Activated naive CD4-positive, alpha-beta T cell treated with anti-CD3 and anti-CD28 coated beads for 36 hours (primary cell): ENCODE measurements at regions not wholly inside any gene's neighbourhood (a gene's known extent, or its start where the extent isn't known, plus 50 kb on each side); places are given as distances from the start of the nearest gene placed in this dataset.

ENCODE experiments used
- CTCF ChIA-PET: fragments of 350-600 bp; sonication (Branson Sonifier 250); formaldehyde crosslinking; loops from one replicate; lab custom pipeline; 2021; ENCODE audit warnings: antibody characterized with exemption; lab: Charles Lee
- DNase-seq: peaks from one replicate; pipeline ENCODE4 v3.0.0-alpha.2; 2020
- H3K27ac Mint-ChIP-seq: one replicate; pipeline ENCODE4 v1.8.0; 2021; ENCODE audit warnings: mild to moderate bottlenecking, mixed read lengths
- H3K27me3 Mint-ChIP-seq: one replicate; pipeline ENCODE4 v1.8.0; 2021; ENCODE audit warnings: low read depth, mixed read lengths
- H3K36me3 Mint-ChIP-seq: one replicate; pipeline ENCODE4 v1.8.0; 2021; ENCODE audit warnings: low read depth, mixed read lengths
- H3K4me1 Mint-ChIP-seq: one replicate; pipeline ENCODE4 v1.8.0; 2021; ENCODE audit warnings: low read depth, mixed read lengths
- H3K4me3 Mint-ChIP-seq: one replicate; pipeline ENCODE4 v1.8.0; 2021; ENCODE audit warnings: mild to moderate bottlenecking, moderate library complexity, mixed read lengths
- H3K9me3 Mint-ChIP-seq: one replicate; pipeline ENCODE4 v1.8.0; 2021; ENCODE audit warnings: mixed read lengths
- intact Hi-C: fragments of 100-400 bp; cut with micrococcal nuclease; formaldehyde crosslinking; loops from one replicate; pipeline ENCODE4 v1.15.1; 2023

DNA sequence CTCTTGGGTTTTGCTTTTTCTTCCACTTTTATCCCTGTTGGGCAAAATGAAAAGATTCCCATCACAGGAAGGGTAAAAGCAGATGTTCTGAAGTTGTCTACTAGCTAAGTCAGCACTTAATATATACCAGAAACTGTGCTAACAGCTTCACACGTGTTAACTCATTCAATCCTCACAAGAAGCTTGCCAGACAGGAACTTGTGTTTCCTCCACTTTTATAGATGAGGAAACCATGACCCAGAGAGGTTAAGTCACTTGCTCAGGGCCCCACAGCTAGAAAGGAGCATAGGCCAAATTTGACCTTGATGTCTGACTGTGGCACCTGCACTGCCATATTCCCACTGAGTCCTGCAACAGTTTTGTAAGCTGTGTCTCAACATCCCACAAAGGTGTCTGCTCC is 76.8 kb upstream of the EPC2 start:
- intact Hi-C loops: no loop called here
- DNase-seq: no peak
- CTCF ChIA-PET: interaction anchor here (1.2 kb wide), 1 partner anchor 46 kb away, joined by 3 read pairs; no protein-coding TSS in a partner anchor
- H3K27me3 Mint-ChIP-seq: no peaks in the 10 kb centered on the region
- peaks cover 5% of the 10 kb centered on the region for H3K4me1 Mint-ChIP-seq
- no peaks in the 10 kb centered on the region for H3K9me3 Mint-ChIP-seq
- no peak overlapping the region for H3K4me3 Mint-ChIP-seq
- no peaks in the 10 kb centered on the region for H3K36me3 Mint-ChIP-seq
- no peak overlapping the region for H3K27ac Mint-ChIP-seq

DNA sequence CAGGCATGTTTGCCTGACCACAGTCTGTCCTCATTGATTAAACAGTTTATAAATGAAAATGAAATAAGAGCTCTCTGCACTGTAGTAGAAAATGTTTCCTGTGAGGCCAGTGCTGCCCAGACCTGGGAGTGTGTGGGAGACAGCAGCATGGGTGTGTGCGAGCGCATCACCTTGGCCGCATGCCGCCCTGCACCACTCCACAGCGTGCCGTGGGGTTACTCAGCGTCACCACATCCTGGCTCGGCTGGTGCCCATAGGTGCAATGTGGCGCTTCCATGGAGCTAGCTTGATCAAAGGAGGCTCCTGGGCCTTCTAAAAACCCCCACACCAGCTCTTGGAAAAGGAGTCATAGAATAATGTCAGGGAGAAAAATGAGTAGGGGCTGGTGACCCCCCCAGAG is 76.0 kb upstream of the EPC2 start:
- CTCF ChIA-PET: interaction anchor here (1.2 kb wide), 1 partner anchor 47 kb away, joined by 3 read pairs; no protein-coding TSS in a partner anchor
- H3K36me3 Mint-ChIP-seq: no peaks in the 10 kb centered on the region
- intact Hi-C loops: no loop called here

GRCh38 chr2:148569221-148569620 is 75.3 kb upstream of the EPC2 start:
- intact Hi-C loops: no loop called here
- H3K4me3 Mint-ChIP-seq: no peak overlapping the region
- CTCF ChIA-PET: no interaction called here
- no peak for DNase-seq
- H3K36me3 Mint-ChIP-seq: no peaks in the 10 kb centered on the region
- no peak overlapping the region for H3K27ac Mint-ChIP-seq
- H3K27me3 Mint-ChIP-seq: no peaks in the 10 kb centered on the region
- no peaks in the 10 kb centered on the region for H3K9me3 Mint-ChIP-seq
- peaks cover 5% of the 10 kb centered on the region for H3K4me1 Mint-ChIP-seq

More for the DNA sequence above, 76.0 kb upstream of the EPC2 start:
- H3K4me1 Mint-ChIP-seq: peaks cover 5% of the 10 kb centered on the region
- H3K9me3 Mint-ChIP-seq: no peaks in the 10 kb centered on the region
- DNase-seq: no peak
- no peak overlapping the region for H3K27ac Mint-ChIP-seq
- no peak overlapping the region for H3K4me3 Mint-ChIP-seq
- no peaks in the 10 kb centered on the region for H3K27me3 Mint-ChIP-seq

- Mint-ChIP-seq H3K27me3 (no peaks in the 10 kb centered on the region), H3K27ac (no peak overlapping the region), H3K9me3 (no peaks in the 10 kb centered on the region), H3K4me3 (no peak overlapping the region), H3K36me3 (no peaks in the 10 kb centered on the region), H3K4me1 (peaks cover 5% of the 10 kb centered on the region)
- CTCF ChIA-PET: no interaction called here
- intact Hi-C loops: no loop called here
- DNase-seq: no peak
These were observed 73.6 kb upstream of the EPC2 start for GRCh38 chr2:148570989-148571388.

- H3K36me3 Mint-ChIP-seq: no peaks in the 10 kb centered on the region
- CTCF ChIA-PET: interaction anchor here (0.7 kb wide), 1 partner anchor 566 kb away, joined by 4 read pairs; no protein-coding TSS in a partner anchor
- H3K9me3 Mint-ChIP-seq: no peaks in the 10 kb centered on the region
- DNase-seq: no peak
- H3K4me3 Mint-ChIP-seq: no peak overlapping the region
- no peaks in the 10 kb centered on the region for H3K27me3 Mint-ChIP-seq
- peaks cover under 1% of the 10 kb centered on the region for H3K4me1 Mint-ChIP-seq
- H3K27ac Mint-ChIP-seq: no peak overlapping the region
- intact Hi-C loops: no loop called here
These were observed 66.6 kb upstream of the EPC2 start for GRCh38 chr2:148577845-148578492.

DNA sequence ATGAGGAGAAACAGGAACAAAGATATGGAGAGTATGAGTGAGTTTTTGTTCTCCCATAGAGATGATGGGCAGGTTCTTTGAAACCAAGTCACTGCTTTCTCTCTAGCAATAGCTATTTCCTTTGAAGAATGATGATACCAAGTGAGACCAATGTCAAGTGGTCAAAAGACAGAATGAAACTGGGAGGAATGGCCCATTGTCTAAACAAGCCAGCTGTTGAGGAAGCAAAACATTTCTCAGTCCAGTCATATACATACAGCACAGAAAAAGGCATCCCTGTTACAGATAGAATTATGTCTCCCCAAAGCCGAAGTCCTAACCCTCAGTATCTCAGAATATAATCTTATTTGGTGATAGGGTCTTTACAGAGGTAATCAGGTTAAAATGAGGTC is 66.1 kb upstream of the EPC2 start:
- no peaks in the 10 kb centered on the region for H3K27me3 Mint-ChIP-seq
- CTCF ChIA-PET: no interaction called here
- H3K4me1 Mint-ChIP-seq: peaks cover 3% of the 10 kb centered on the region
- DNase-seq: no peak
- H3K9me3 Mint-ChIP-seq: no peaks in the 10 kb centered on the region
- H3K4me3 Mint-ChIP-seq: no peak overlapping the region
- intact Hi-C loops: no loop called here
- H3K27ac Mint-ChIP-seq: no peak overlapping the region
- H3K36me3 Mint-ChIP-seq: no peaks in the 10 kb centered on the region

GRCh38 chr2:148582679-148583511 is 61.7 kb upstream of the EPC2 start:
- DNase-seq: no peak
- no peak overlapping the region for H3K4me3 Mint-ChIP-seq
- H3K4me1 Mint-ChIP-seq: peaks cover 5% of the 10 kb centered on the region
- no peaks in the 10 kb centered on the region for H3K36me3 Mint-ChIP-seq
- intact Hi-C loops: no loop called here
- CTCF ChIA-PET: no interaction called here
- H3K27ac Mint-ChIP-seq: no peak overlapping the region
- H3K9me3 Mint-ChIP-seq: no peaks in the 10 kb centered on the region
- no peaks in the 10 kb centered on the region for H3K27me3 Mint-ChIP-seq

GRCh38 chr2:148585696-148586095 is 58.9 kb upstream of the EPC2 start:
- Mint-ChIP-seq H3K27ac (no peak overlapping the region), H3K4me3 (no peak overlapping the region), H3K36me3 (no peaks in the 10 kb centered on the region), H3K27me3 (no peaks in the 10 kb centered on the region), H3K9me3 (no peaks in the 10 kb centered on the region), H3K4me1 (peaks cover 5% of the 10 kb centered on the region)
- CTCF ChIA-PET: no interaction called here
- no peak for DNase-seq
- intact Hi-C loops: no loop called here

- CTCF ChIA-PET: no interaction called here
- intact Hi-C loops: no loop called here
These were observed 57.9 kb upstream of the EPC2 start for GRCh38 chr2:148586522-148587128.

GRCh38 chr2:148590612-148591011 is 53.9 kb upstream of the EPC2 start:
- no peaks in the 10 kb centered on the region for H3K36me3 Mint-ChIP-seq
- H3K27ac Mint-ChIP-seq: no peak overlapping the region
- intact Hi-C loops: loop anchor here (1.0 kb wide), 1 partner anchor 13 kb away; no protein-coding TSS in a partner anchor

More at GRCh38 chr2:148586522-148587128, 57.9 kb upstream of the EPC2 start:
- DNase-seq: no peak
- Mint-ChIP-seq H3K4me3 (no peak overlapping the region), H3K27ac (no peak overlapping the region), H3K9me3 (no peaks in the 10 kb centered on the region), H3K36me3 (no peaks in the 10 kb centered on the region), H3K27me3 (no peaks in the 10 kb centered on the region), H3K4me1 (peaks cover 5% of the 10 kb centered on the region)

DNA sequence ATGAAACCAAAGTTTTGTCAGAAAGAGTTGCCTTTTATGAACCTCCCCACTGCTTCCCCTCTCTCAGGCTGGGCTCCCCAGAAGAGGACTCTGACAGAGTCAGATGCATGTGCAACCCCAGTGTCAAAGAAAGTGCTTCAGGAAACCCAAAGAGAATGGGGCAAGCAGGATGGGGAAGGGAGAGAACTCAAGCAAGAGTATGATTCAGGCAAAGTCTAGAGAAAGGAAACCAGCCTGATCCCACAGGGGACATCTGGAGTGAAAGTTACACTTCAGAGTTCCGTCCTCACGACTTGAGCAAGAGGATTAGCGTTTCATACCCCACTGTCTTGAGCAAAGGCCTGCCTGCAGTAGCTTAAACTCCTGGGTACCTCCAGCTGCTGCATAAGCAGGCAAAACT is 51.8 kb upstream of the EPC2 start:
- no peaks in the 10 kb centered on the region for H3K4me1 Mint-ChIP-seq
- intact Hi-C loops: no loop called here
- H3K9me3 Mint-ChIP-seq: no peaks in the 10 kb centered on the region
- H3K4me3 Mint-ChIP-seq: no peak overlapping the region
- CTCF ChIA-PET: no interaction called here
- H3K27ac Mint-ChIP-seq: no peak overlapping the region
- no peak for DNase-seq
- no peaks in the 10 kb centered on the region for H3K36me3 Mint-ChIP-seq
- H3K27me3 Mint-ChIP-seq: no peaks in the 10 kb centered on the region

More at GRCh38 chr2:148590612-148591011, 53.9 kb upstream of the EPC2 start:
- H3K9me3 Mint-ChIP-seq: no peaks in the 10 kb centered on the region
- no peak for DNase-seq
- CTCF ChIA-PET: no interaction called here
- no peaks in the 10 kb centered on the region for H3K27me3 Mint-ChIP-seq
- peaks cover 2% of the 10 kb centered on the region for H3K4me1 Mint-ChIP-seq
- no peak overlapping the region for H3K4me3 Mint-ChIP-seq

- intact Hi-C loops: no loop called here
- no peaks in the 10 kb centered on the region for H3K36me3 Mint-ChIP-seq
- H3K4me1 Mint-ChIP-seq: no peaks in the 10 kb centered on the region
- H3K9me3 Mint-ChIP-seq: no peaks in the 10 kb centered on the region
- H3K27me3 Mint-ChIP-seq: no peaks in the 10 kb centered on the region
- H3K4me3 Mint-ChIP-seq: no peak overlapping the region
- H3K27ac Mint-ChIP-seq: no peak overlapping the region
- DNase-seq: no peak
- CTCF ChIA-PET: interaction anchor here (0.7 kb wide), 1 partner anchor 53 kb away, joined by 3 read pairs; no protein-coding TSS in a partner anchor
These were observed 51.1 kb upstream of the EPC2 start for GRCh38 chr2:148593421-148593820.
